HEK293T (cell line): ENCODE measurements at regions not wholly inside any gene's neighbourhood (a gene's known extent, or its start where the extent isn't known, plus 50 kb on each side); places are given as distances from the start of the nearest gene placed in this dataset.

Experiments used
- CTCF ChIA-PET: fragments of 350-600 bp; formaldehyde crosslinking; extraction: SDS; loops from one replicate; lab custom pipeline; 2021; ENCODE audit warnings: antibody characterized with exemption, inconsistent platforms; lab: Yijun Ruan, JAX
- POLR2A ChIA-PET: fragments of 350-600 bp; formaldehyde crosslinking; extraction: SDS; loops from one replicate; lab custom pipeline; 2020; ENCODE audit warnings: antibody characterized with exemption, inconsistent platforms; lab: Yijun Ruan, JAX
- DNase-seq: peaks from one replicate; pipeline ENCODE4 v3.0.0; 2012; ENCODE audit warnings: mixed read lengths; ENCODE audit errors: extremely low spot score
- ARNT ChIP-seq: fragments of 450-650 bp; IDR thresholded peaks from 2 replicates; pipeline ENCODE4 v1.6.1; 2017; ENCODE audit warnings: mild to moderate bottlenecking
- BHLHE40 ChIP-seq: fragments of 450-650 bp; IDR thresholded peaks from 2 replicates; pipeline ENCODE4 v1.6.1; 2016; ENCODE audit warnings: mild to moderate bottlenecking, moderate library complexity, borderline replicate concordance
- CTBP1 ChIP-seq: fragments of 450-650 bp; IDR thresholded peaks from 2 replicates; pipeline ENCODE4 v1.6.1; 2016; ENCODE audit warnings: borderline replicate concordance
- ELF4 ChIP-seq: fragments of 450-650 bp; IDR thresholded peaks from 2 replicates; pipeline ENCODE4 v1.6.1; 2017; ENCODE audit warnings: antibody characterized with exemption
- FOXA1 ChIP-seq: fragments of 450-650 bp; IDR thresholded peaks from 2 replicates; pipeline ENCODE4 v1.6.1; 2016; ENCODE audit warnings: mild to moderate bottlenecking
- FOXK2 ChIP-seq: fragments of 450-650 bp; IDR thresholded peaks from 2 replicates; pipeline ENCODE4 v1.6.1; 2016; ENCODE audit warnings: mild to moderate bottlenecking
- FOXM1 ChIP-seq: fragments of 450-650 bp; IDR thresholded peaks from 2 replicates; pipeline ENCODE4 v1.6.1; 2017; ENCODE audit warnings: mild to moderate bottlenecking, borderline replicate concordance
- HDGF ChIP-seq: fragments of 450-650 bp; IDR thresholded peaks from 2 replicates; pipeline ENCODE4 v1.6.1; 2017; ENCODE audit warnings: antibody characterized with exemption, borderline replicate concordance
- L3MBTL2 ChIP-seq: fragments of 450-650 bp; conservative IDR thresholded peaks from 2 replicates; pipeline ENCODE4 v1.6.1; 2016; ENCODE audit warnings: mild to moderate bottlenecking
- LEF1 ChIP-seq: fragments of 450-650 bp; IDR thresholded peaks from 2 replicates; pipeline ENCODE4 v1.6.1; 2017; ENCODE audit warnings: mild to moderate bottlenecking, borderline replicate concordance
- NFRKB ChIP-seq: fragments of 450-650 bp; IDR thresholded peaks from 2 replicates; pipeline ENCODE4 v1.6.1; 2016; ENCODE audit warnings: mild to moderate bottlenecking, moderate library complexity
- SP1 ChIP-seq: fragments of 450-650 bp; IDR thresholded peaks from 2 replicates; pipeline ENCODE4 v1.6.1; 2017
- SUZ12 ChIP-seq: fragments of 450-650 bp; IDR thresholded peaks from 2 replicates; pipeline ENCODE4 v1.6.1; 2016; ENCODE audit warnings: mild to moderate bottlenecking
- TARDBP ChIP-seq: fragments of 450-650 bp; IDR thresholded peaks from 2 replicates; pipeline ENCODE4 v1.6.1; 2016
- ZNF384 ChIP-seq: fragments of 450-650 bp; IDR thresholded peaks from 2 replicates; pipeline ENCODE4 v1.6.1; 2016
- TF ChIP-seq, protein P1 (sequence below): fragments of 450-650 bp; IDR thresholded peaks from 2 replicates; pipeline ENCODE4 v1.6.1; 2016

DNA sequence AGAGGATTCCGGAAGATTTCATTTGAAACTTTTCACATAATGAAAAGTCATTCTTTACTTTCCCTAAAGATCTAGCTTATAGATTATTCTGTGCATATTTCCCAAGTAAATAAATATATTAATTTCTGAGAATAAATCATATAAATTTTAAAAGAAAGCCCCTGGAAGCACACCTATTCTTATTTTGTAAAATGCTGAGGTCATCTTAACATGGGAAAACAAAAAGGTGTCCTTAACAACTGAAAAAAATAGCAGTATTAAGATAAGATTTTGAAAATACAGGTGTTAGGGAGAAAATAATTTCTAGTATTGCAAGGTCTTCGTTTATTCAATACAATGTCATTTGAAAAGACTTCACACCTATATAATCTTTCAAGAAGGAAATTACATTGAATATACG, 567.5 kb upstream of the CHAC2 start:
- ChIA-PET POLR2A (no interaction called here), CTCF (no interaction called here)
- no peak for DNase-seq
- TF ChIP-seq L3MBTL2 = no peak
- TF ChIP-seq, protein P1, sequence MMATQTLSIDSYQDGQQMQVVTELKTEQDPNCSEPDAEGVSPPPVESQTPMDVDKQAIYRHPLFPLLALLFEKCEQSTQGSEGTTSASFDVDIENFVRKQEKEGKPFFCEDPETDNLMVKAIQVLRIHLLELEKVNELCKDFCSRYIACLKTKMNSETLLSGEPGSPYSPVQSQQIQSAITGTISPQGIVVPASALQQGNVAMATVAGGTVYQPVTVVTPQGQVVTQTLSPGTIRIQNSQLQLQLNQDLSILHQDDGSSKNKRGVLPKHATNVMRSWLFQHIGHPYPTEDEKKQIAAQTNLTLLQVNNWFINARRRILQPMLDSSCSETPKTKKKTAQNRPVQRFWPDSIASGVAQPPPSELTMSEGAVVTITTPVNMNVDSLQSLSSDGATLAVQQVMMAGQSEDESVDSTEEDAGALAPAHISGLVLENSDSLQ = no peak
- TF ChIP-seq SUZ12 = no peak
- TF ChIP-seq HDGF = no peak
- TF ChIP-seq SP1 = no peak
- no peak for TF ChIP-seq ELF4
- no peak for TF ChIP-seq FOXM1
- TF ChIP-seq BHLHE40 = no peak
- TF ChIP-seq TARDBP = no peak
- TF ChIP-seq NFRKB = no peak
- no peak for TF ChIP-seq FOXK2
- TF ChIP-seq ARNT = no peak
- TF ChIP-seq LEF1 = no peak
- TF ChIP-seq CTBP1 = no peak
- no peak for TF ChIP-seq FOXA1
- TF ChIP-seq ZNF384 = no peak

DNA sequence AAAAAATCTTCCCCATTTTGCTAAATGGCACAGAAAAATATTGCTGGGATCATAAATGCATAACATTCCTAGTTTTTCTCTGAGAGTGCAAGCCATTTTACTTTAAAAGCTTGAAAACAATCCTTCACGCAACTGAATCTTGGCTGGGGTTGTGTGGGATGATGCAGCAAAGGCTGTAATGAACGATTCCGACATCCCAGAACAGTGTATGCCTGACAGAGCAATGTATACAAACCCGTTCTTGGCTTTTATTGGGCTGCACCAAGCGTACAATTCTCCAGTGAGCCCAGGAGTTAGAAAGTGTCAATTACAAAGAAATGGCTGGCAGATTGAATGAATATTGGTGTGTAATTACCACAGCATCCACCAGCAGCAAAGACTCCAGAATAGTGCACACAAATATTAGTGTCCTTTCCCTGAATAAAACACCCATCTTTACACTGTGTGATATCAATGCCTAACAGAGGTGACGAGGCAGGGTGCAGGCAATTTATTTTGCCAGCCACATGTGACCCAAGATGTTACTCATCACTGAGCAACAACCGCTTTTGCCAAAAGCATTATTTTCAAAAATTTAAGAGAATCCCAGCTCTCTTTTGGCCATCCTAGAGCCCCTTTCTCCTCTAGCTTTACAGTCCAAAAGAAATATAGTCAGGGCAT, 578.6 kb upstream of the CHAC2 start:
- no peak for TF ChIP-seq FOXK2
- TF ChIP-seq SP1 = no peak
- no peak for TF ChIP-seq LEF1
- TF ChIP-seq, protein P1 = no peak
- TF ChIP-seq BHLHE40 = no peak
- no peak for TF ChIP-seq FOXM1
- no peak for TF ChIP-seq HDGF
- TF ChIP-seq ZNF384 = no peak
- TF ChIP-seq CTBP1 = no peak
- TF ChIP-seq SUZ12 = no peak
- TF ChIP-seq ELF4 = no peak
- no peak for TF ChIP-seq L3MBTL2
- no peak for TF ChIP-seq NFRKB
- no peak for TF ChIP-seq ARNT
- no peak for TF ChIP-seq FOXA1
- TF ChIP-seq TARDBP = no peak
- POLR2A ChIA-PET = no interaction called here
- no peak for DNase-seq
- CTCF ChIA-PET = no interaction called here

DNA sequence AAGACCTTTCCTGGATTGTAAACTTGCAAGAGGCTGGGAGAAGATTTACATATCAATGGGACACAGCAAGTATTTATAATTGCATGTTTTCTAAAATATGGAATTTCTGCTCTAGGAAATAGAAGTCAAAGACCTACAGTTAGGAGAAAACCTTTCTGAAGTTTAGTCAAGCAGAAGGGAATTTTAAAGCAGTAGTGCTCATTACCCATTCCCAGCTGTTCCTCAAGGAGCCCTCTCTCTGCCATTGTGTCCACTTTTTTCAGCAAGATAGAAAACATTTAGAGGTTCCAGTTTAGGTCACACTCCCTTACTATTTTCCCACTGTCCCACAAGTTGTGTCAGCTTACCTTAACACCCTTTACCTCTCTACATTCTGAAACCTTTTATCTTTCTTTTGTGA, 584.0 kb upstream of the CHAC2 start:
- ChIA-PET CTCF (no interaction called here), POLR2A (no interaction called here)
- DNase-seq = no peak
- TF ChIP-seq SP1 (no peak), ARNT (no peak), ELF4 (no peak), FOXK2 (no peak), NFRKB (no peak), FOXM1 (no peak), FOXA1 (no peak), L3MBTL2 (no peak), SUZ12 (no peak), ZNF384 (no peak)
- TF ChIP-seq, protein P1 = no peak

DNA sequence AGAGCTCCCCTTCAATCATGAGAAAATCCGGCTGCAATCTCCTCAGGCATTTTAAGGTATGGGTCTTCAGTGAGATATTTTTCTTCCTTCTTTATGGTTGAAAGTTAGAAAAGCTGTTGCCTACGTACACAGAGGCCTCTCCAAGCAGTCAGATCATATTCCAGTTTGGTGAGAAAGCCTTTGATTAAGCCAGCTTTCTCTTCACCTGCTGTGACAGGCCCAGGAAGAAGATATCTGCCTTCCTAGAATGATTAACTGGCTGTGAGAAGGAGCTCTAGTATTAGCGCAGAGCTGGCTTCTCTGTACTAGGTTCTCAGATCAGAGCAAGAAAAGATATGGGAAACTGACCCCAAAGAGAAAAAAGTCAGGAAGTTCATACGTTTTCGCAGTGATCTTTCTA, 585.0 kb upstream of the CHAC2 start:
- no peak for DNase-seq
- ChIA-PET POLR2A (no interaction called here), CTCF (no interaction called here)
- no peak for TF ChIP-seq TARDBP
- TF ChIP-seq CTBP1 = no peak
- TF ChIP-seq BHLHE40 = no peak

DNA sequence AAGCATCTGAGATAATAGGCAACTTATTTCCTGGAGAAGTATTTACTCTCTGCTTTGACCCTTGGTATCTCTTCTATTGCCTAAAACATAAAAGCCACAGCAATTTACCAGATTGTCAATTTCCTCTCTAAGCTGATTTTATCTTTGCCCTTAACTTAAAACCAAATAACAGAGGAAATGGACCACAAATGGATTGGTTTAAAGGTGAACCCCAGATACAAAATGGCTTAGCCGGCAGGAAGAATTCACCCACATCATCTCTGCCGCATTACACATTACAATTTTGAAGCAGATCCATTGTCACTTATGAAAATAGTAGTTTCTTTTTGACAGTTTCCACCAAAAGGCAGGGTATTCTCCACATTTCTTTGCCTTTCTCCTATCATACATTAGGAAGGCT, 585.8 kb upstream of the CHAC2 start:
- CTCF ChIA-PET = no interaction called here
- no peak for TF ChIP-seq ARNT
- no peak for TF ChIP-seq ELF4
- no peak for TF ChIP-seq LEF1
- TF ChIP-seq HDGF = no peak
- no peak for TF ChIP-seq ZNF384
- TF ChIP-seq SP1 = no peak
- no peak for TF ChIP-seq FOXM1
- no peak for TF ChIP-seq CTBP1
- TF ChIP-seq BHLHE40 = no peak
- TF ChIP-seq NFRKB = no peak
- no peak for TF ChIP-seq FOXA1
- TF ChIP-seq SUZ12 = no peak
- no peak for TF ChIP-seq TARDBP
- no peak for TF ChIP-seq L3MBTL2
- TF ChIP-seq, protein P1 = no peak
- TF ChIP-seq FOXK2 = no peak
- POLR2A ChIA-PET = no interaction called here
- no peak for DNase-seq
